ENCODE measurements at regions not wholly inside any gene's neighbourhood (a gene's known extent, or its start where the extent isn't known, plus 50 kb on each side); places are given as distances from the start of the nearest gene placed in this dataset.

DNA sequence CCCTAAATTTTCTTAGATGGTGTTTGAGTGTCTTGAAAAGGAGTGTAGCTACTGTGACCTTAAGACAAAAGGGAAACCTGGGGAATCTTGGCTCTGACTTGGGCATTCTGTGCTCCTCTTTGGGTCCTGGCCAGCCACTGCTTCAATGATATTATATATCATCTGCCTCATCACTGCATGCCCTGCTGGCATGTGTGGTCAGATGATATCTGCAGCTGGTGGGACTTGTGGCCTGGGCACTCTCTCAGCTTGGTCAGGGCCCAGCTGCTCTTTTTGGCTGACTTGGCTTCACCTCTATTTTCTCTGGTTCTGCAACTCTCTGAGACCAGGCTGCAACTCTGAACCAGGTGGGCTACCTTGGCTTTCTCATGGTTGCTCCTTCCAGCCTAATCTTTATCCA lies 446.1 kb upstream of the RARB start:
- Histone ChIP-seq H3K4me1 (no peaks in the 10 kb centered on the region), H3K9me3 (no peaks in the 10 kb centered on the region), H3K4me3 (no peak overlapping the region), H3K36me3 (no peaks in the 10 kb centered on the region), H3K27me3 (no peaks in the 10 kb centered on the region), H3K27ac (no peak overlapping the region)
- TF ChIP-seq, protein P1, sequence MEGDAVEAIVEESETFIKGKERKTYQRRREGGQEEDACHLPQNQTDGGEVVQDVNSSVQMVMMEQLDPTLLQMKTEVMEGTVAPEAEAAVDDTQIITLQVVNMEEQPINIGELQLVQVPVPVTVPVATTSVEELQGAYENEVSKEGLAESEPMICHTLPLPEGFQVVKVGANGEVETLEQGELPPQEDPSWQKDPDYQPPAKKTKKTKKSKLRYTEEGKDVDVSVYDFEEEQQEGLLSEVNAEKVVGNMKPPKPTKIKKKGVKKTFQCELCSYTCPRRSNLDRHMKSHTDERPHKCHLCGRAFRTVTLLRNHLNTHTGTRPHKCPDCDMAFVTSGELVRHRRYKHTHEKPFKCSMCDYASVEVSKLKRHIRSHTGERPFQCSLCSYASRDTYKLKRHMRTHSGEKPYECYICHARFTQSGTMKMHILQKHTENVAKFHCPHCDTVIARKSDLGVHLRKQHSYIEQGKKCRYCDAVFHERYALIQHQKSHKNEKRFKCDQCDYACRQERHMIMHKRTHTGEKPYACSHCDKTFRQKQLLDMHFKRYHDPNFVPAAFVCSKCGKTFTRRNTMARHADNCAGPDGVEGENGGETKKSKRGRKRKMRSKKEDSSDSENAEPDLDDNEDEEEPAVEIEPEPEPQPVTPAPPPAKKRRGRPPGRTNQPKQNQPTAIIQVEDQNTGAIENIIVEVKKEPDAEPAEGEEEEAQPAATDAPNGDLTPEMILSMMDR (IDR thresholded peaks at IDR 0.05) = no peak
- DNase-seq (ENCODE audit: low spot score) = no peak

DNA sequence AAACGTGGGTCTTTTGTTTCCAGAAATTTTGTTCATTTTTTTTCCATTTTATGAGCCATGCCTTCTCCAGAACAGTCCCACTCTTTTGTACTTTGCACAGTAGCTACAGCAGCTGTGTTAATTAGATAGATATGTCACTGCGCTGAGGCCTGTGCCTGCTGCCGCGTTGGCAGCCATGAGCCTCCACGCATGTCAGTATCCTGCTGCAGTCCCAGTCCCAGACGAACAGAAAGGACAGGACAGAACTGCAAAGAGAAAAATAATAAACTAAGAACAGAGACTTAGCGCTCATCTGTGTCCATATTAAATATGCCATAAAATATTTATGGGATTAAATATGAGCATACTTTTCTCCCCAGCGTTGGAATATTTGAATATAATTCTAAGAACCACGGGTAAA lies 442.4 kb upstream of the RARB start:
- Histone ChIP-seq H3K4me1 (no peaks in the 10 kb centered on the region), H3K36me3 (no peaks in the 10 kb centered on the region), H3K4me3 (no peak overlapping the region), H3K9me3 (no peaks in the 10 kb centered on the region), H3K27ac (no peak overlapping the region), H3K27me3 (no peaks in the 10 kb centered on the region)
- TF ChIP-seq, protein P1 (IDR thresholded peaks at IDR 0.05) = no peak
- DNase-seq (ENCODE audit: low spot score) = no peak

DNA sequence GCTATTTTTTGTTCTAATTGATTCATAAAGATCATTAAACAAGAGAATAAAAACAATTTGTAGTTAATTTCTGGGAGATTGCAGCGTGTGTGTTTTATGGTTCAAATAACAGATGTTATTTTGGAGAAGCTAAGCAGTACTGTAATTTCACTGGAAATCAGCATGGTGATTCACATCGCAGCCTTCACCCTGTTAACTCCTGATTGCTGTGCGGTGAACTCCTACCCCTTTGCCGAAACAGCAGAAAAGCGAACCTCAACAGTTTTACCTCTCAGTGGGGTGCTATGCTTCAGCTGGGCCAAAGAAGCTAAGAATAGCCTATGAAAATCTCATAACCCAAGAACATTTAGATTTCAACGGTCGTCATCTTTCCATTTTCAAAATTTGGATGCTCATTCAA lies 441.5 kb upstream of the RARB start:
- Histone ChIP-seq H3K27ac (no peak overlapping the region), H3K4me3 (no peak overlapping the region), H3K9me3 (no peaks in the 10 kb centered on the region), H3K36me3 (no peaks in the 10 kb centered on the region), H3K27me3 (no peaks in the 10 kb centered on the region), H3K4me1 (no peaks in the 10 kb centered on the region)
- DNase-seq (ENCODE audit: low spot score) = no peak
- TF ChIP-seq, protein P1 (IDR thresholded peaks at IDR 0.05) = no peak

DNA sequence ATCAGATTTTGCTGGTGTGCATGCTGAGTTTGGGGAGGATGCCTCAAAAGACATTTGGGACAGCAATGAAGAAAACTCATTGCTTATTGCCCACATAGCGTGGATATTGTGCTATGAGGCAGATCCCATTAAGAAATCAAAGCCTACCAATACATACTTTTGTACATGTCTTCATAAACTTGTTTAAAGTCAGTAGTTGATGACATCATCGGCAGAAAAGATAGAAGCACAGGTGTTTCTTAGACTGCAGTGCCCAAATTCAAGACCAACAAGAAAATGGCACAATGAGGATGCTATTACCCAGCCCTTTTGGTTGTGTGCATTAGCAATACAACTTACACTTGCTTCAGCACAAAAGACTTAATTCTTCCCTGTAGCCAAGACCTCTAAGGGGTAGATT lies 428.7 kb upstream of the RARB start:
- no peaks in the 10 kb centered on the region for H3K36me3 ChIP-seq
- no peaks in the 10 kb centered on the region for H3K4me1 ChIP-seq
- no peaks in the 10 kb centered on the region for H3K9me3 ChIP-seq
- H3K27ac ChIP-seq = no peak overlapping the region
- TF ChIP-seq, protein P1 (IDR thresholded peaks at IDR 0.05) = no peak
- DNase-seq (ENCODE audit: low spot score) = no peak
- no peak overlapping the region for H3K4me3 ChIP-seq
- H3K27me3 ChIP-seq = no peaks in the 10 kb centered on the region

DNA sequence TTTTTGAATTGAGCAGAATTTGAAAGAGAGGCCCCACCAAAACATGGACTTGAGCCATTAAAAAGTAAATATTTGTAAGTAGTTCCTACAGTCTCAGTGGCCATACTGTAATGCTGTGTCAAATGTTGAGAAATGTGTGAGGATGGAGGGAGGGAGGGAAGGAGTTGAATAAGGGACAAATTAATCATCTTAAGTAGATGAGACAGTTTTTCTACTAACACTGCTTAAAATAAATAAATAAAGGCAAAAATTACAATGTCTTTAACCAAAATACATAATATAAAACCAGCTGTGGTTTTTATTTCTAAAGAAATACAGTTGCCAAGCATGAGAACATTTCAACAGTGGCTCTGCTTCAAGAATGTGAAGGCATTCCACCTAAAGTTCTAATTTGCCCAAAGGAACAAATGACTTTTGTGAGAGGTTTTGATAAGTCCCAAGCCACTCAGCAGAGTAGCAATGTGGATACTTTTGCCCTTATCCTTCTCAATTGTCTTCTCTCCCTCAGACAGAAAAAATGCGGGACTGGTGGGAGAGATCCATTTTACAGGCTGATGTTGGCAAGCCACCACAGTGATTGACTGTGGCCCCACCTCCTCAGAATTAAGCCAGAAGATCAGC lies 427.0 kb upstream of the RARB start:
- Histone ChIP-seq H3K27ac (no peak overlapping the region), H3K9me3 (no peaks in the 10 kb centered on the region), H3K36me3 (no peaks in the 10 kb centered on the region), H3K4me3 (no peak overlapping the region), H3K27me3 (no peaks in the 10 kb centered on the region), H3K4me1 (no peaks in the 10 kb centered on the region)
- TF ChIP-seq, protein P1 (IDR thresholded peaks at IDR 0.05) = no peak
- DNase-seq (ENCODE audit: low spot score) = no peak

DNA sequence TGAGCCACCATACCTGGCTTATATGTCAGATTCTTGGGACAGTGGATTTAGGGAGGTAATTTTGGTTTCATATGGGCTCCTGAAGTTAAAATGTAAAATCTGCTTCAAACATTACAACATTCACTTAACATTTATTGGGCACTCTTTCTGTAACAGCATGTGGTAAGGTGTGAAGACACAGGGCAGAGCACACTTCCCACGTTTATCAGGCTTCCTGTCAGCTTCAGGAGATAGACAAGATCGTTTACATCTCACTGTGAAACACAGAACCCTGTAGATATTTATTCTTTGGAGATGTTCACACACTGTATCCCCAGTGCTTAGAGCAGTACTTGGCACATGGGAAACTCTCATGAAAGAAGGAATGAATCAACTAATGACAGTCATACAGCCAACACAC lies 426.0 kb upstream of the RARB start:
- DNase-seq (ENCODE audit: low spot score) = no peak
- H3K27me3 ChIP-seq = no peaks in the 10 kb centered on the region
- TF ChIP-seq, protein P1 (IDR thresholded peaks at IDR 0.05) = no peak
- H3K4me1 ChIP-seq = no peaks in the 10 kb centered on the region
- no peak overlapping the region for H3K27ac ChIP-seq
- H3K4me3 ChIP-seq = no peak overlapping the region
- H3K9me3 ChIP-seq = no peaks in the 10 kb centered on the region
- no peaks in the 10 kb centered on the region for H3K36me3 ChIP-seq

All from right atrium auricular region (tissue), 2 donors.